HG03064 (cell line): ENCODE measurements at regions not wholly inside any gene's neighbourhood (a gene's known extent, or its start where the extent isn't known, plus 50 kb on each side); places are given as distances from the start of the nearest gene placed in this dataset.

ENCODE experiments used
- ATAC-seq: cut with Tn5 transposase; IDR thresholded peaks from one replicate; pipeline ENCODE4 v1.9.1; 2021; ENCODE audit warnings: low read depth; ENCODE audit not compliant: unreplicated experiment

GRCh38 chr10:78566284-78567111 lies 502.3 kb upstream of the ZMIZ1 start:
- no peak for ATAC-seq

- ATAC-seq = no peak
These were observed 500.9 kb upstream of the ZMIZ1 start for GRCh38 chr10:78567680-78568455.

GRCh38 chr10:78568620-78569019 lies 500.1 kb upstream of the ZMIZ1 start:
- no peak for ATAC-seq

GRCh38 chr10:78570633-78571235 lies 498.0 kb upstream of the ZMIZ1 start:
- ATAC-seq = no peak

GRCh38 chr10:78571286-78571685 lies 497.5 kb upstream of the ZMIZ1 start:
- ATAC-seq = no peak

- ATAC-seq = no peak
These were observed 496.9 kb upstream of the ZMIZ1 start for GRCh38 chr10:78571891-78572290.

- ATAC-seq = no peak
These were observed 496.2 kb upstream of the ZMIZ1 start for GRCh38 chr10:78572565-78572964.

- ATAC-seq = no peak
These were observed 494.2 kb upstream of the ZMIZ1 start for GRCh38 chr10:78574547-78574946.

GRCh38 chr10:78575400-78575799 lies 493.4 kb upstream of the ZMIZ1 start:
- no peak for ATAC-seq

GRCh38 chr10:78576276-78576675 lies 492.5 kb upstream of the ZMIZ1 start:
- no peak for ATAC-seq

- no peak for ATAC-seq
These were observed 491.1 kb upstream of the ZMIZ1 start for GRCh38 chr10:78577712-78578111.

GRCh38 chr10:78578929-78579328 lies 489.8 kb upstream of the ZMIZ1 start:
- no peak for ATAC-seq

- ATAC-seq = no peak
These were observed 489.2 kb upstream of the ZMIZ1 start for GRCh38 chr10:78579576-78579975.

GRCh38 chr10:78579995-78580394 lies 488.8 kb upstream of the ZMIZ1 start:
- no peak for ATAC-seq

- ATAC-seq = no peak
These were observed 487.6 kb upstream of the ZMIZ1 start for GRCh38 chr10:78581133-78581694.

- no peak for ATAC-seq
These were observed 486.2 kb upstream of the ZMIZ1 start for GRCh38 chr10:78582540-78582939.

GRCh38 chr10:78584266-78584665 lies 484.5 kb upstream of the ZMIZ1 start:
- no peak for ATAC-seq

GRCh38 chr10:78584681-78585080 lies 484.1 kb upstream of the ZMIZ1 start:
- ATAC-seq = no peak

- no peak for ATAC-seq
These were observed 482.8 kb upstream of the ZMIZ1 start for GRCh38 chr10:78585952-78586351.

- no peak for ATAC-seq
These were observed 480.5 kb upstream of the ZMIZ1 start for GRCh38 chr10:78588194-78588811.

GRCh38 chr10:78589687-78590086 lies 479.1 kb upstream of the ZMIZ1 start:
- ATAC-seq = no peak
